ENCODE measurements at regions not wholly inside any gene's neighbourhood (a gene's known extent, or its start where the extent isn't known, plus 50 kb on each side); places are given as distances from the start of the nearest gene placed in this dataset.

DNA sequence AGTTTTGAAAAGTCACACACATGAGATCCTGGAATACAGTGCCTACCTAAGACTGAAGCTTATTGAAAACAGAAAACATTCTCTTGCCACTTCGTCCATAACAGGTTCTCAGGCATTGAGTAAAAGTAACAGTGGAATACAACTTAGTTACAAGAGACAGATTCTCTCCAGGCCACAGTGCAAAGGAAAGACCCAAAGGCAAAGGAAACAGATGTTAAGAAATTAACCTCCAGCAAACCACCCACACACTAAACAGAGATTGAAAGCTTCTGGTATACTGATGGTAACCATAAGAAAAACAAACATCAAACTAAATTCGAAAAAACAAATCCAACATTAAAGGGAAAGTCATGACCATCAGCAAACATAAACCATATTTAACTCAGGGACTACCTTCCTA is 914.7 kb downstream of the SLITRK5 start:
- peaks cover 3% of the 10 kb centered on the region for H3K9me3 Mint-ChIP-seq
- no peaks in the 10 kb centered on the region for H3K27me3 Mint-ChIP-seq
- DNase-seq: no peak
- POLR2A ChIA-PET: no interaction called here
- no peak overlapping the region for H3K27ac Mint-ChIP-seq
- no peak for ATAC-seq (ENCODE audit: low read depth)
- no peak overlapping the region for H3K4me3 Mint-ChIP-seq
- CTCF ChIA-PET: no interaction called here
- no peaks in the 10 kb centered on the region for H3K4me1 Mint-ChIP-seq
- TF ChIP-seq, protein P1, sequence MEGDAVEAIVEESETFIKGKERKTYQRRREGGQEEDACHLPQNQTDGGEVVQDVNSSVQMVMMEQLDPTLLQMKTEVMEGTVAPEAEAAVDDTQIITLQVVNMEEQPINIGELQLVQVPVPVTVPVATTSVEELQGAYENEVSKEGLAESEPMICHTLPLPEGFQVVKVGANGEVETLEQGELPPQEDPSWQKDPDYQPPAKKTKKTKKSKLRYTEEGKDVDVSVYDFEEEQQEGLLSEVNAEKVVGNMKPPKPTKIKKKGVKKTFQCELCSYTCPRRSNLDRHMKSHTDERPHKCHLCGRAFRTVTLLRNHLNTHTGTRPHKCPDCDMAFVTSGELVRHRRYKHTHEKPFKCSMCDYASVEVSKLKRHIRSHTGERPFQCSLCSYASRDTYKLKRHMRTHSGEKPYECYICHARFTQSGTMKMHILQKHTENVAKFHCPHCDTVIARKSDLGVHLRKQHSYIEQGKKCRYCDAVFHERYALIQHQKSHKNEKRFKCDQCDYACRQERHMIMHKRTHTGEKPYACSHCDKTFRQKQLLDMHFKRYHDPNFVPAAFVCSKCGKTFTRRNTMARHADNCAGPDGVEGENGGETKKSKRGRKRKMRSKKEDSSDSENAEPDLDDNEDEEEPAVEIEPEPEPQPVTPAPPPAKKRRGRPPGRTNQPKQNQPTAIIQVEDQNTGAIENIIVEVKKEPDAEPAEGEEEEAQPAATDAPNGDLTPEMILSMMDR (IDR thresholded peaks at IDR 0.05): no peak
- no peaks in the 10 kb centered on the region for H3K36me3 Mint-ChIP-seq (ENCODE audit: low read depth)
- intact Hi-C loops (cut with micrococcal nuclease): no loop called here

DNA sequence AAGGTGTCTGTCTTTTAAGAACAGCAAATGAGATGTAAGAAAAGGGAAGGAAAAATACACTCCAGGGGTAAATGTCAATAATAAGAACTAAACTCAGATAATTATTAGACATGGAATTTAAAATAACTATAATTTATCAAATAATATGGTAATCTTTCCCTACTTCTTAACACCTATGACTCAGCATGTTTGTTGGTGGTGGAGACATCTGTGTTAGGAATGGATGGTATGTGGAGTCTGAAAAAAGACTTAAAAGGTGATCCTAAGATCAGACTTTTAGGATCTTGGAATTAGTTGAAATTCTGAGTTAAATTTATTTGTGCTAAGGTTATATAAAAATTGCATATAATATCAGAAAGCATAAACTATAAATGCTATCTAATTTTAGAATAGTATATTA is 915.1 kb downstream of the SLITRK5 start:
- TF ChIP-seq, protein P1 (IDR thresholded peaks at IDR 0.05): no peak
- intact Hi-C loops (cut with micrococcal nuclease): no loop called here
- Mint-ChIP-seq H3K9me3 (no peaks in the 10 kb centered on the region), H3K4me1 (no peaks in the 10 kb centered on the region), H3K36me3 (ENCODE audit: low read depth) (no peaks in the 10 kb centered on the region), H3K27ac (no peak overlapping the region), H3K4me3 (no peak overlapping the region), H3K27me3 (no peaks in the 10 kb centered on the region)
- ATAC-seq (ENCODE audit: low read depth) (no peak), DNase-seq (no peak)
- POLR2A ChIA-PET: no interaction called here
- CTCF ChIA-PET: no interaction called here

DNA sequence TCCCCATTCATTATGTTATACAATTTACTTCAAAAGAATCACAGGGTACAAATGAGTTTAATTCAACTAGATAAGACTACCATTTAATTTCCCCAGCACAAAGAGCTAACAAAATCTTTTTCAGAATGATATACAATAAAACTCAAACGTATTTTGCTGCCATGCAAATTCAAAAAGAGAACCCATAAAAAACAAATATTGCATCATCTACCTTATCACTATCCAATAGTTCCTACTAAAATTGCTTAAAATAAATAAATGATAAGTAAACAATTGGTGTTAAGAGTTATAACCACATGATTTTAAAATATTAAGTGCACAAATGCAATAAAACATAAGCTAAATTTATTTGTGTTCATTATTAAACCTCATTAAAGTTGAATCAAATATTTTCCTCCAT is 919.4 kb downstream of the SLITRK5 start:
- TF ChIP-seq, protein P1 (IDR thresholded peaks at IDR 0.05): no peak
- intact Hi-C loops (cut with micrococcal nuclease): no loop called here

DNA sequence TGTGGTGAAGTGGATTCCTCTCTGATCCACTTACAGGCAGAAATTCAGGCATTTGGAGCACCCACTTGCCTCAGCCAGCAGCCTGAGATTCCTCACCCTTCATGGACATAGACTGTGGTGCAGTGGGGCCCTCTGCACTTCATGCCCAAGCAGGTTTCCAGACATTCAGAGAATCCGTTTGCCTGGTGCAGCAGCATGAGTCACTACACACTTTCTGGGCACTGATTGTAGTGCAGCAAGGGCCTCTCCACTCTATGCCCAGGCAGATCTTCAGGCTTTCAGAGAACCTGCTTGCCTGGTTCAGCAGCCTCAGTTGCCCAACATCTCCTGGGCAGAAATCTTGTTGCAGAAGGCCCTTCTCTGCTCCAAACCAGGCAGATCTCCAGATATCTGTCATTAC is 920.9 kb downstream of the SLITRK5 start:
- ChIA-PET POLR2A (no interaction called here), CTCF (no interaction called here)
- intact Hi-C loops (cut with micrococcal nuclease): no loop called here
- Mint-ChIP-seq H3K4me3 (no peak overlapping the region), H3K4me1 (no peaks in the 10 kb centered on the region), H3K27me3 (no peaks in the 10 kb centered on the region), H3K27ac (no peak overlapping the region), H3K9me3 (peaks cover 6% of the 10 kb centered on the region), H3K36me3 (ENCODE audit: low read depth) (no peaks in the 10 kb centered on the region)
- TF ChIP-seq, protein P1 (IDR thresholded peaks at IDR 0.05): no peak
- DNase-seq (no peak), ATAC-seq (ENCODE audit: low read depth) (no peak)

More for the DNA sequence above, 919.4 kb downstream of the SLITRK5 start:
- ATAC-seq (ENCODE audit: low read depth) (no peak), DNase-seq (no peak)
- ChIA-PET POLR2A (no interaction called here), CTCF (no interaction called here)
- Mint-ChIP-seq H3K27ac (no peak overlapping the region), H3K9me3 (peaks cover 6% of the 10 kb centered on the region), H3K36me3 (ENCODE audit: low read depth) (no peaks in the 10 kb centered on the region), H3K4me3 (no peak overlapping the region), H3K4me1 (no peaks in the 10 kb centered on the region), H3K27me3 (no peaks in the 10 kb centered on the region)

DNA sequence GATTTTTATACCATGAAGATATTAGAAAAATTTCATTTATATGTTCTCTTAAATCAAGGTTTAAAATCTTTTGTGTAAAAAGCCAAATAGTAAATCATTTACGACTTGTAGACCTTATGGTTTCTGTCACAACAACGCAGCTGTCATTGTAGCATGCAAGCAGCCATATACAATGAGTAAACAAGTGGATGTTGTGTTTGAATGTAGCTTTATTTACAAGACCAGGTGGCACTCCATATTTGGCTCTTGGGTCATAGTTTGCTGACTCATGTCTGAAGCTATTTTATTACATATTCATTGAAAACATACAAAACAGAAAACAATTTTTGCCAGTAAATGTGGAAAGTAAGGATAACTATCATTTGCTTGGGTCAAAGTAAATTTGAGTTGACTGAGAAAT is 930.8 kb downstream of the SLITRK5 start:
- no peaks in the 10 kb centered on the region for H3K36me3 Mint-ChIP-seq (ENCODE audit: low read depth)
- TF ChIP-seq, protein P1 (IDR thresholded peaks at IDR 0.05): no peak
- peaks cover 2% of the 10 kb centered on the region for H3K9me3 Mint-ChIP-seq
- POLR2A ChIA-PET: no interaction called here
- H3K4me1 Mint-ChIP-seq: no peaks in the 10 kb centered on the region
- intact Hi-C loops (cut with micrococcal nuclease): no loop called here
- no peaks in the 10 kb centered on the region for H3K27me3 Mint-ChIP-seq
- no peak overlapping the region for H3K4me3 Mint-ChIP-seq
- ATAC-seq (ENCODE audit: low read depth) (no peak), DNase-seq (no peak)
- no peak overlapping the region for H3K27ac Mint-ChIP-seq
- CTCF ChIA-PET: no interaction called here
